SK-N-DZ (cell line): ENCODE measurements at regions not wholly inside any gene's neighbourhood (a gene's known extent, or its start where the extent isn't known, plus 50 kb on each side); places are given as distances from the start of the nearest gene placed in this dataset.
"Not testable (repeated sequence)": the region's sequence is repeated elsewhere in the genome, so short reads cannot be mapped to it uniquely, and the experiment has no call there.

Experiments
- DNase-seq: peaks from one replicate; pipeline ENCODE4 v3.0.0-alpha.2; 2015; ENCODE audit warnings: low spot score

GRCh38 chr6:6970851-6971250 lies 136.9 kb upstream of the RREB1 start:
- no peak for DNase-seq

- DNase-seq, result no peak
These were observed 136.4 kb upstream of the RREB1 start for GRCh38 chr6:6971369-6971768.

GRCh38 chr6:6972456-6972855 lies 135.3 kb upstream of the RREB1 start:
- no peak for DNase-seq

- no peak for DNase-seq
These were observed 134.0 kb upstream of the RREB1 start for GRCh38 chr6:6973721-6974120.

- DNase-seq, result no peak
These were observed 132.2 kb upstream of the RREB1 start for GRCh38 chr6:6975459-6976111.

- DNase-seq, result no peak
These were observed 131.6 kb upstream of the RREB1 start for GRCh38 chr6:6976193-6976592.

GRCh38 chr6:6978731-6979130 lies 129.0 kb upstream of the RREB1 start:
- DNase-seq, result no peak

- DNase-seq, result no peak
These were observed 126.7 kb upstream of the RREB1 start for GRCh38 chr6:6980999-6981597.

GRCh38 chr6:6981681-6982322 lies 126.0 kb upstream of the RREB1 start:
- DNase-seq, result no peak

GRCh38 chr6:6982663-6983062 lies 125.1 kb upstream of the RREB1 start:
- DNase-seq, result no peak

GRCh38 chr6:6984585-6985366 lies 123.0 kb upstream of the RREB1 start:
- no peak for DNase-seq

- no peak for DNase-seq
These were observed 121.4 kb upstream of the RREB1 start for GRCh38 chr6:6986344-6986743.

- DNase-seq, result no peak
These were observed 120.0 kb upstream of the RREB1 start for GRCh38 chr6:6987749-6988148.

GRCh38 chr6:6990059-6990458 lies 117.7 kb upstream of the RREB1 start:
- DNase-seq, result not testable (repeated sequence)

- no peak for DNase-seq
These were observed 114.1 kb upstream of the RREB1 start for GRCh38 chr6:6993503-6994237.

- no peak for DNase-seq
These were observed 113.0 kb upstream of the RREB1 start for GRCh38 chr6:6994796-6995195.

GRCh38 chr6:6995328-6995727 lies 112.4 kb upstream of the RREB1 start:
- DNase-seq, result no peak

GRCh38 chr6:6996124-6996523 lies 111.6 kb upstream of the RREB1 start:
- DNase-seq, result no peak

GRCh38 chr6:6997263-6998193 lies 110.2 kb upstream of the RREB1 start:
- DNase-seq, result no peak

- DNase-seq, result no peak
These were observed 109.6 kb upstream of the RREB1 start for GRCh38 chr6:6998194-6998569.
